IgD-negative memory B cell (primary cell): ENCODE measurements at regions not wholly inside any gene's neighbourhood (a gene's known extent, or its start where the extent isn't known, plus 50 kb on each side); places are given as distances from the start of the nearest gene placed in this dataset.

Experiments
- H3K27ac Mint-ChIP-seq, 3 donors: one replicate each; pipeline ENCODE4 v1.8.0; 2020 to 2022; ENCODE audit warnings: mild to moderate bottlenecking in 3 of 3, mixed read lengths in 3 of 3, moderate library complexity in 1 of 3
- H3K27me3 Mint-ChIP-seq: one replicate; pipeline ENCODE4 v1.8.0; 2021; ENCODE audit warnings: mixed read lengths
- H3K36me3 Mint-ChIP-seq: one replicate; pipeline ENCODE4 v1.8.0; 2020; ENCODE audit warnings: mild to moderate bottlenecking, mixed read lengths
- H3K4me1 Mint-ChIP-seq, 3 donors: one replicate each; pipeline ENCODE4 v1.8.0; 2020 to 2022; ENCODE audit warnings: mixed read lengths in 3 of 3, mild to moderate bottlenecking in 1 of 3
- H3K4me3 Mint-ChIP-seq, 4 donors: one replicate each; pipeline ENCODE4 v1.8.0; 2020 to 2022; ENCODE audit warnings: mild to moderate bottlenecking in 4 of 4, mixed read lengths in 4 of 4, moderate library complexity in 3 of 4
- H3K9me3 Mint-ChIP-seq, 3 donors: one replicate each; pipeline ENCODE4 v1.8.0; 2020 to 2021; ENCODE audit warnings: mixed read lengths in 3 of 3, mild to moderate bottlenecking in 1 of 3

- Mint-ChIP-seq H3K27ac (no peak overlapping the region), H3K4me3 (no peak overlapping the region), H3K27me3 (no peaks in the 10 kb centered on the region), H3K36me3 (no peaks in the 10 kb centered on the region), H3K9me3 (peaks cover 0 to 4% (median 0%) of the 10 kb centered on the region in 3 donors), H3K4me1 (peaks cover 4 to 9% (median 5%) of the 10 kb centered on the region in 3 donors)
These were observed 123.8 kb upstream of the MARCKS start for GRCh38 chr6:113733381-113733780.

- Mint-ChIP-seq H3K4me3 (no peak overlapping the region), H3K4me1 (peaks cover 4 to 9% (median 5%) of the 10 kb centered on the region in 3 donors), H3K27me3 (no peaks in the 10 kb centered on the region), H3K9me3 (peaks cover 0 to 2% (median 0%) of the 10 kb centered on the region in 3 donors), H3K27ac (no peak overlapping the region), H3K36me3 (no peaks in the 10 kb centered on the region)
These were observed 122.2 kb upstream of the MARCKS start for GRCh38 chr6:113734982-113735381.

- H3K4me1 Mint-ChIP-seq, result peaks cover 4 to 9% (median 5%) of the 10 kb centered on the region in 3 donors
- no peaks in the 10 kb centered on the region for H3K36me3 Mint-ChIP-seq
- H3K27ac Mint-ChIP-seq, result no peak overlapping the region
- H3K4me3 Mint-ChIP-seq, result no peak overlapping the region
- H3K27me3 Mint-ChIP-seq, result no peaks in the 10 kb centered on the region
- peaks cover 0 to 2% (median 0%) of the 10 kb centered on the region in 3 donors for H3K9me3 Mint-ChIP-seq
These were observed 121.7 kb upstream of the MARCKS start for GRCh38 chr6:113735491-113735890.

GRCh38 chr6:113736978-113737377 is 120.2 kb upstream of the MARCKS start:
- Mint-ChIP-seq H3K9me3 (peaks cover 0 to 4% (median 0%) of the 10 kb centered on the region in 3 donors), H3K4me3 (no peak overlapping the region), H3K27me3 (no peaks in the 10 kb centered on the region), H3K36me3 (no peaks in the 10 kb centered on the region), H3K27ac (no peak overlapping the region), H3K4me1 (peaks cover 4 to 9% (median 6%) of the 10 kb centered on the region in 3 donors)

- Mint-ChIP-seq H3K27ac (no peak overlapping the region), H3K4me1 (peaks cover 4 to 9% (median 6%) of the 10 kb centered on the region in 3 donors)
These were observed 118.0 kb upstream of the MARCKS start for GRCh38 chr6:113739041-113739655.

GRCh38 chr6:113741651-113742050 is 115.5 kb upstream of the MARCKS start:
- no peak overlapping the region for H3K27ac Mint-ChIP-seq
- H3K4me1 Mint-ChIP-seq, result peaks cover 0 to 2% (median 2%) of the 10 kb centered on the region in 3 donors
- H3K36me3 Mint-ChIP-seq, result no peaks in the 10 kb centered on the region

More at GRCh38 chr6:113739041-113739655, 118.0 kb upstream of the MARCKS start:
- Mint-ChIP-seq H3K9me3 (peaks cover 0 to 4% (median 0%) of the 10 kb centered on the region in 3 donors), H3K36me3 (no peaks in the 10 kb centered on the region), H3K27me3 (no peaks in the 10 kb centered on the region), H3K4me3 (peak overlapping the region in 1 of 4 donors; percentile 14)

GRCh38 chr6:113742342-113742741 is 114.8 kb upstream of the MARCKS start:
- H3K9me3 Mint-ChIP-seq, result peaks cover 0 to 4% (median 0%) of the 10 kb centered on the region in 3 donors
- no peaks in the 10 kb centered on the region for H3K27me3 Mint-ChIP-seq
- peaks cover 0 to 2% (median 2%) of the 10 kb centered on the region in 3 donors for H3K4me1 Mint-ChIP-seq
- no peaks in the 10 kb centered on the region for H3K36me3 Mint-ChIP-seq
- H3K27ac Mint-ChIP-seq, result no peak overlapping the region
- H3K4me3 Mint-ChIP-seq, result no peak overlapping the region

More at GRCh38 chr6:113741651-113742050, 115.5 kb upstream of the MARCKS start:
- Mint-ChIP-seq H3K4me3 (no peak overlapping the region), H3K9me3 (peaks cover 0 to 4% (median 0%) of the 10 kb centered on the region in 3 donors), H3K27me3 (no peaks in the 10 kb centered on the region)

GRCh38 chr6:113744861-113745260 is 112.3 kb upstream of the MARCKS start:
- H3K4me3 Mint-ChIP-seq, result no peak overlapping the region

GRCh38 chr6:113750151-113750855 is 106.8 kb upstream of the MARCKS start:
- Mint-ChIP-seq H3K4me3 (peak overlapping the region in 1 of 4 donors; percentile 39), H3K4me1 (peaks cover 22 to 28% (median 23%) of the 10 kb centered on the region in 3 donors), H3K36me3 (no peaks in the 10 kb centered on the region), H3K27ac (no peak overlapping the region), H3K27me3 (no peaks in the 10 kb centered on the region), H3K9me3 (no peaks in the 10 kb centered on the region)

More at GRCh38 chr6:113744861-113745260, 112.3 kb upstream of the MARCKS start:
- H3K27ac Mint-ChIP-seq, result no peak overlapping the region
- peaks cover 0 to 3% (median 2%) of the 10 kb centered on the region in 3 donors for H3K4me1 Mint-ChIP-seq
- H3K27me3 Mint-ChIP-seq, result no peaks in the 10 kb centered on the region
- H3K9me3 Mint-ChIP-seq, result peaks cover 0 to 2% (median 0%) of the 10 kb centered on the region in 3 donors
- no peaks in the 10 kb centered on the region for H3K36me3 Mint-ChIP-seq

GRCh38 chr6:113754291-113754690 is 102.9 kb upstream of the MARCKS start:
- no peaks in the 10 kb centered on the region for H3K9me3 Mint-ChIP-seq
- peak overlapping the region in 1 of 4 donors; percentile 47 for H3K4me3 Mint-ChIP-seq
- no peaks in the 10 kb centered on the region for H3K27me3 Mint-ChIP-seq
- H3K4me1 Mint-ChIP-seq, result peaks cover 31 to 47% (median 37%) of the 10 kb centered on the region in 3 donors
- H3K27ac Mint-ChIP-seq, result peak overlapping the region in 1 of 3 donors; percentile 46
- H3K36me3 Mint-ChIP-seq, result no peaks in the 10 kb centered on the region

GRCh38 chr6:113755449-113756289 is 101.5 kb upstream of the MARCKS start:
- no peaks in the 10 kb centered on the region for H3K9me3 Mint-ChIP-seq
- no peaks in the 10 kb centered on the region for H3K27me3 Mint-ChIP-seq
- peak overlapping the region in 2 of 4 donors; percentile 49 to 54 for H3K4me3 Mint-ChIP-seq
- no peaks in the 10 kb centered on the region for H3K36me3 Mint-ChIP-seq
- H3K27ac Mint-ChIP-seq, result peak overlapping the region in 1 of 3 donors; percentile 33
- peaks cover 27 to 41% (median 30%) of the 10 kb centered on the region in 3 donors for H3K4me1 Mint-ChIP-seq

GRCh38 chr6:113756290-113756665 is 100.9 kb upstream of the MARCKS start:
- peak overlapping the region in 1 of 3 donors; percentile 33 for H3K27ac Mint-ChIP-seq

GRCh38 chr6:113758214-113758613 is 98.9 kb upstream of the MARCKS start:
- Mint-ChIP-seq H3K36me3 (no peaks in the 10 kb centered on the region), H3K27ac (no peak overlapping the region), H3K4me1 (peaks cover 30 to 49% (median 36%) of the 10 kb centered on the region in 3 donors), H3K4me3 (no peak overlapping the region), H3K9me3 (no peaks in the 10 kb centered on the region), H3K27me3 (no peaks in the 10 kb centered on the region)

More at GRCh38 chr6:113756290-113756665, 100.9 kb upstream of the MARCKS start:
- H3K36me3 Mint-ChIP-seq, result no peaks in the 10 kb centered on the region
- no peaks in the 10 kb centered on the region for H3K9me3 Mint-ChIP-seq
- H3K4me3 Mint-ChIP-seq, result peak overlapping the region in 1 of 4 donors; percentile 49
- H3K27me3 Mint-ChIP-seq, result no peaks in the 10 kb centered on the region
- H3K4me1 Mint-ChIP-seq, result peaks cover 29 to 42% (median 30%) of the 10 kb centered on the region in 3 donors

GRCh38 chr6:113758826-113759574 is 98.1 kb upstream of the MARCKS start:
- H3K36me3 Mint-ChIP-seq, result no peaks in the 10 kb centered on the region
- H3K4me3 Mint-ChIP-seq, result no peak overlapping the region
- H3K27me3 Mint-ChIP-seq, result no peaks in the 10 kb centered on the region
- H3K9me3 Mint-ChIP-seq, result no peaks in the 10 kb centered on the region
- H3K27ac Mint-ChIP-seq, result peak overlapping the region in 1 of 3 donors; percentile 51
- peaks cover 25 to 47% (median 36%) of the 10 kb centered on the region in 3 donors for H3K4me1 Mint-ChIP-seq
